HG03378 (cell line): ENCODE measurements at regions not wholly inside any gene's neighbourhood (a gene's known extent, or its start where the extent isn't known, plus 50 kb on each side); places are given as distances from the start of the nearest gene placed in this dataset.

Experiments used
- ATAC-seq: cut with Tn5 transposase; IDR thresholded peaks from one replicate; pipeline ENCODE4 v1.9.1; 2021; ENCODE audit warnings: mild to moderate bottlenecking, moderate library complexity; ENCODE audit not compliant: unreplicated experiment

DNA sequence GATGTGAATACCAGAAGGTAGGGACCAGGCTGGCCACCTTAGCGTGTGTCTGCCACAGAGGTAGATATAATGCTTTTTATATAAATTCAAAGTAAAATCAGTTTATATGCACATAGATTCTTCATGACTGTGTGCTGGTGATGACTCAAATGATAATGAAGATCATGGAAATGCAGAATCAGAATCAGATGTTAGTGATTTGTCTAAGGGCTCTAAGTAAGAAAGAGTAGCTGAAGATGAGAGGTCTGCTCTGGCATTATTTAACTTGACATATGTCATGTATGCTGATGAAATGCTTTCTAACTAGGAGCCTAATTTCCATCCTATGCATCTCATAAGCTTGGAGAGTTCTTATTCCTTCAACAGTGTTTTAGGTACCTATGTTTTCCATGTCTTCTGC, 50.3 kb upstream of the DPH6 start:
- ATAC-seq, result no peak

DNA sequence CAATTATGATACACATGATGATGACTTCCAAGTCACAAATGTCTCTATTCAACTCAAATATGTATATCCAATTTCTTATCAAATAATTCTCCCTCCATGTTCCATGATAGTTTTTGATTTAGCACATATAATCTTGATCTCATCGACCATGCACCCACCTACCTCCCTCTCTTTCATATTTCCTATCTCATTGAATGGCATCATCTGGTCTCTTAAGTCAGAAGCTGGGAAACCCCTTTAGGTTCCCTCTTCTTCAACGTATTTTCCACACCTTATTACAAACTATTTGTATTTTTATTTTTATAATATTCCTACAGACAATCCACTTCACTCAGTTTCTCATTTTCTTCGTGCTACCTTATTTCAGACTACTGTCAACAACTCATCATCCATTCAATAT, 56.9 kb upstream of the DPH6 start:
- no peak for ATAC-seq

- peak; percentile 75 for ATAC-seq
These were observed 57.3 kb upstream of the DPH6 start for GRCh38 chr15:35603301-35603700.

- no peak for ATAC-seq
These were observed 57.9 kb upstream of the DPH6 start for GRCh38 chr15:35603856-35604255.

DNA sequence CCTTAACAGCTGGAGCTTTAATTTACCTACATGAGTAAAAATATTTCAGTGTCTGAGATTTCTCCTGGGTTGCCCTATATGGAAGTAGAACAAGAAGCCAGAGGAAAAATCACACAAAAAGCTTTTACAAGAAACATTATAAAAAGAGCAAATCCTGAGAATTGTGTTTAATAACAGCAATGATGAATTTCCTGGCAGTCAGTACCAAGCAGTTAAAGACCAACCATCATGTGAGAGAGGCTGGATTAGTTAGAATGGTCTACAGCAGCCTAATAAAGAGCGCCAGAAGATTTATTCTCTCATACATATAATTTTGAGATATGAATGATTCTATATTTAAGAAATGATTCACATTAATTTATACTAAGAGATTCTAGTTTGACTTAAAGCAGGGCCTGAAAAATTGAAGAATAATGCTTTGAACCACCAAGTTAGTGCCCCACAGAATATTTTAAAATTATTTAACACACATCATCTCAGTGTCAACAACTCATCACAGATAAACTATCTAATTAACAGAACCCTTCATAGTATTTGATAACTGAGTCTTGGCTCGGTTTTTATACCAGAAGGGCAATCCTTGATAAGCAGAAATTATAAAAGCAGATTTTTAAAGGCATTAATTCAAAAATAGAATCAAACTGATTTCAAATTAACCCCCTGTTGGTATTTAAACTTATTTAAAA, 59.9 kb upstream of the DPH6 start:
- ATAC-seq, result no peak

DNA sequence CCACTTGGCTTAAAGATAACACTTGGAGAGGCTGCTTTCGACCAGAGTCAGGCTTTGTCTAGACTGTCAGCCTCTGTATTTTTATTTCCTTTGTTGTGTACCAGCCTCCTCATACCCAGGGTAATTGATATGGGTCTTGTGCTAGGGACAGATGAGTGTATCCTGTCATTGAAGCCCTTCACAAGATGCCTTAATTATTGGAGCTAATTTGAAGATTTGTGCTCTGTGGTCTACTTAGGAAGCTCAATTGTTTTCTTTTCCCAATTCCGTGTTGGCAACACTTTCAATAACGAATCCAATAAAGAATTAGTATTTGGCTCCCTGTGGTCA, 60.5 kb upstream of the DPH6 start:
- no peak for ATAC-seq

DNA sequence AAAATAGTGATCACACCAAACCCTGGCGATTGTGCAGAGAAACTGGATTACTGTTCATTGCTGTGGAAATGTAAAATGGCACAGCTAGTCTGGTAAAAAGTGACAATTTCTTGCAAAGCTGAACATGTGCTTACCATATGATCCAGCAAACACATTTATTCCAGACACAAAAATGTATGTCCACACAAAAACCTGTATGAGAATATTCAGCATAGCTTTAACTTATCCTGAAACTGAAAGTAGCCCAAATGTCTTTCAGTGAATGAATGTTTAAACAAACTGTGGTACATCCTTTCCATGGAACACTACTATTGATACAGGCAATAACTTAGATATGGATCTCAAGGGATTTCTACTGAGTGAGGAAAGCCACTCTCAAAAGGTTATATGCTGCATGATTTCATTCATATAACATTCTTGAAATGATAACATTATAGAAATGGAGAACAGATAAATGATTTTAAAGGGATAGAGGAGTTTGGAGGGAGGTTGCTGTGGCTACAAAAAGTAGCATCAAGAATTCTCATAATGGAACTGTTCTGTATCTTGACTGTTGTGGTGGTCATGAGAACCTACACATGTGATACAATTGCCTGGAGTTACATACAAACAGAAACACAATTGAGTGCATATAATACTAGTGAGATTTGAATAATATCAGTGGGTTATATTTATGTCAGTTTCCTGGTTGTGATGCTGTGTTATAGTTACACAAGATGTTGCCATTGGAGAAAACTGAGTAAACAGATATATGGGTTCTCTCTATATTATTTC, 70.7 kb upstream of the DPH6 start:
- ATAC-seq, result no peak

DNA sequence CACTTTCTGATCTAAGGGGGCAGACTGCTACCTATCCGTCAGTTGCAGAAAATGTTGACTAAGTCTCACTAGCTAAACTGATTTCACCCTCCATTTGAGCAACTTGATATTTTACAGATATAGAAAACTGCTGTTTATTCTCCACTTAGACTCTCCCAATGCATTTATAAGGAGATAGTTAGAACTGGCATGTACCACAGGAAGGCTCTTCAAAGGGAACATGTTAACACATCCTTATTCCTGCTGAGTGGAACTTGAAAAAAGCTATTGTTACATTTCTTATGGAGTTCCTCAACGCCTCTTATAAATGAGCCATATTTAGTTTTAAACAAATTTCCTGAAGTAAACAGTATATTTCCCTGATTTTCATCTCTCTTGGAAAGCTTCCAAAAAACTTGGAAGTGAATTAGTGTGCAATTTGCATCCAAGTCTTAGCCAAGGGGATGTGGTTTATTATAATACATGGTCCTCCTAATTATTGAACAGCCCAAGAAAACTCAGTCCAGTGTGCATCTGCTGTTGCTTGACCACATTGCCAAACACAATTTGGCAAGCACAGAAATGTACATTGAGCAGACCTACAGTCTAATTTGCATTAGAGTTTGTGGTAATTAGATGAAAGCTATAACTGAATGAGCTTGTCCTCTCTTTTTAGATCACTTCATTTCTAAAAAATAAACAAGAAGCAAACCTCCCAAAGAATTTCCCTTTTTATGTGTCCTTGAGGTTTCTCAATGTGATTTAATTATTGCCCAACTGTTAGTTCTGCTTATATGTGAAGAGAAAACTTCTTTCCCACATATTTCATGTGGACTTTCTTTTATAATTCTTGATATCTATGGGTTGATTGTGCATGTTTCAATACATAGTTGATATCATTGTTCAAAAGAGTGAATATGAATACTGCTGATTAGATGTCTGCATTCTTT, 72.6 kb upstream of the DPH6 start:
- no peak for ATAC-seq

DNA sequence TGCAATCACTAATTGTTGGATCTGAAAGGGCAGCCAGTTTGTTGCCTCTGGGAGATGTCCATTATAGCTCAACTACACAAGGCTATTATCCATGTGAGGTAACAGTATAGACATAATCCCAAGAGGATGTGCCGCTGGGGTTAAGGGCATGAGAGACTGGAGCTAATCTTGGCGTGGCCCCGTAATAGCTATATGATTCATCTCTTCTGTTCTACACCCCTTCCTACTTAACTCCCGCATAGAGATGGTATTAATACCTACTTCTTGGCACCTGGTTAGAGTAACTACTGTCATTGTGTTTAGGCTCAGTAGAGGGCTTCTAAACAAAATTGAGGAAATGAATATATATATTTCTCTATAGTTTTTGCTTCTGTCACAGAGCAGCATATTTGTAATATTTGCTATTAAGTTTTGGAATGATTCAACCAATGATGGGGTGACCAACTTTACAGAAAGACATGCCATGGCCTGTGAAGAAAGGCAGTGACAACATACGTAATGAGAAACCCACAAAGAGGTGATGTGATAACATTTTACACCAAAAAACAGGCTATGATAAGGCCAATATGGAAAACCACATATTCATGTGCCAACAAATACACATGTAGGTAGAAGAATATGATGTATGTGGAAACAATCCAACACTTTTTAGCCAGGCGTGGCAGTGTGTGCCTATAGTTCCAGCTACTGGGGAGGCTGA, 76.8 kb upstream of the DPH6 start:
- ATAC-seq, result no peak

DNA sequence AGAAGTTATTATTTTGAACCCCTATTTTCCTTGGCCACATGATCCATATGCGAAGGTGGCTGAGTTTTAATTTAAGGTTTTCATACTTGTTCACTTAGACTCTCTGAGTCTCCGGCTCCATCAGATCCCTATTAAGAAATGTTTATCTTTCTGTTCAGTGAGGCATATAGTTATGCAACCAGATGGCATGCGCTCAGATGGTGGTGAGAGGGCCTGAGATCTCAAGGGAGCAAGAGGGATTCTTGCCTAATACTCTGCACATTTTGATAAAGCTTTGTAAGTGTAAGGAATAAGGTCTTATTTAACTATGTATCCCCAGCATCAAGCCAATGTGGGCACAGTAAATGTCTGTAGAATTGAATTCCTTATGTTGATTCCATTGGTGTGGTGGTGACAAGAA, 78.9 kb upstream of the DPH6 start:
- ATAC-seq, result no peak

DNA sequence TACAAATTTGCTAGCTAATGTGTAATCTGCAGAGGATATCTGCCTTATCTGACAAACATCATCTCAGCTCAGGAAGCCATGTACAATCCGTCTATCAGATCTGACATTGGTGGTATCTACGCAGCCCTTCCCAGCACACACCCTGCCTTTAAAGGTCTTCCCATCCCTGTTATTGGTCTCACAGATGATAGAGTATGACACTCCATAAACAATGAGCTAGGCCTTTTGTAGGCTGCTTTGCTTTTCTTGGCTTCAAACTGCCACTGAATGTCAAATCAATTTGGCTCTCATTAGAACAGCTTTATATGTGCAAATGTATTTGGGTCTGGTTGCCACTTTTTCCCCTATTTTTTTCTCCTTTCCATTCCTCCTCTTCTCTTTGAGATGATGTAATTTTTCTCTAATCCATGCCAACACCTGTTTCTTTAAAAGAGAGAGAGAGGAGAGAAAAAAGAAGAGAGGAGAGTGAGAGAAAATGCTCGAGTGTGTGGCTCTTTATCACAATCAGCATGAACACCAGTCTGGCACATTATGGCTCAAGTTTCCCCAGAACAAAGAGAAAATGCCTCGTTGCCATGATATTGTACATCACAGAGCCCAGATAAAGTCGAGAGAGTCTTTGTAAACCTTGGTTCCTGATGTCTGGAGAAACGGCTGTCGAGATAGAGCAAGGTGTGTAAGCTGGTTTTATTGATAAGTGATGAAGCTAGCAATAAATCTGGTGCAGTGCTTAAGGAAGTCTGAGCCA, 80.8 kb upstream of the DPH6 start:
- ATAC-seq, result no peak

DNA sequence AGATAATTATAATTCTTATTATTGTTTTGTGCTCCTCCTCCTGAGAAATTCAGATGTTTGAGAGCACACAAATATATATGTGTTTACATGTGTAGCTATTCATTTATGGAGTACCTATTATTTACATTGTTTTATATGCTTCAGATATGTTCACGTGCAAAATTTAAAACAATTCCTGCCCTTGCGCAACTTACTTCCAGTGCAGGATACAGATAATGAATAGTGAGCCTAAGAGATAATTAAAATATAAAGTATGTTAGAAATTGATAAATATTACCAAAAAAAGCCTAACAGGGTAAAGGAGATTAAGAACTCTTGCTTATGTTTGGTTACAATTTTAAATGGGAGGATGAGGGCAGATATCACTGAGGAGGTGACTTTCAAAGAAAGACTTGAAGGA, 81.7 kb upstream of the DPH6 start:
- ATAC-seq, result no peak

GRCh38 chr15:35629766-35630165, 83.8 kb upstream of the DPH6 start:
- no peak for ATAC-seq

GRCh38 chr15:35630532-35630931, 84.6 kb upstream of the DPH6 start:
- no peak for ATAC-seq

DNA sequence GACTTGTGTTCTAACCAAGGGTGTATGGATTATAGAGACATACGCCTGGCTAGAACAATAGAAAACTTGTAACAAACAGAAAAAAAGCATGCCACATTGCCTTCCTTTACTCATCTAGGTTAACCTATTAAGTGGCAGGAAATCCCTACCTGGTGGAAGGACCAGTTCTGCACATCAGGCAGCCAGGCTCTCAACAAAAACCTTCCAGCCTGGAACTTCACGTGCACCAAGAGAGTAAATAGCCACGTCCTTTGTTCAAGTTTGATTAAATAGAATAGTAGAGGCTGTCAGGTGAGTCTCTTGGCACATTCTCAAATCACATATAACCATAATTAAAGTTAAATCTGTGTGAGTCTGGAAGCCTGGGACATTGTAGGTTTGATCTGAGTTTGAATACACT, 85.0 kb upstream of the DPH6 start:
- ATAC-seq, result no peak

GRCh38 chr15:35633677-35634076, 87.7 kb upstream of the DPH6 start:
- ATAC-seq, result no peak

DNA sequence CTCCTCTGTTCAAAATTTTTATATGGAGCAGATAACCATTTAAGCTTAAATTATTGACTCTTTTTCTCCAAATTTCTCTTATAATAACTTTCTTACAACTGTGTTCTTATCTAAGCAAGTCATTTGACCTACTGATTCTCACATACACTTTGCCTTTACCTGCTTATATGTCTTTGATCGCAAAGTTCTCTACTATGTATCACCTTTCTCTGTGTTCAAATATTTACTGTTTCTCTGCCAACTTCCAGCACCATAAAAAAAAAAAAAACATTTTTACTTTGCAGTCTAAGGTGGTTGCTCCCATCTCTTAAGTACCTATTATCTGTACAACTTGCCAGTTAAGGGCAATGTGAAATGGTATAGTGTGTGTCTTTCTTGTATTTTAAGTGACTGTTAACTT, 100.8 kb upstream of the DPH6 start:
- ATAC-seq, result no peak

- ATAC-seq, result no peak
These were observed 101.3 kb upstream of the DPH6 start for GRCh38 chr15:35647303-35647702.

- ATAC-seq, result no peak
These were observed 103.0 kb upstream of the DPH6 start for GRCh38 chr15:35648941-35649340.

GRCh38 chr15:35649575-35649974, 103.6 kb upstream of the DPH6 start:
- ATAC-seq, result no peak
